COLO829 (cell line): ENCODE measurements at regions not wholly inside any gene's neighbourhood (a gene's known extent, or its start where the extent isn't known, plus 50 kb on each side); places are given as distances from the start of the nearest gene placed in this dataset.

ENCODE experiments used
- DNase-seq: peaks from one replicate; pipeline ENCODE4 v3.0.0; 2012; ENCODE audit warnings: low spot score

- no peak for DNase-seq
Measured at GRCh38 chr4:155552180-155552579, 114.5 kb upstream of the GUCY1A1 start.

GRCh38 chr4:155548173-155548572 is 118.5 kb upstream of the GUCY1A1 start:
- no peak for DNase-seq

- DNase-seq: no peak
Measured at GRCh38 chr4:155546451-155546850, 120.2 kb upstream of the GUCY1A1 start.

DNA sequence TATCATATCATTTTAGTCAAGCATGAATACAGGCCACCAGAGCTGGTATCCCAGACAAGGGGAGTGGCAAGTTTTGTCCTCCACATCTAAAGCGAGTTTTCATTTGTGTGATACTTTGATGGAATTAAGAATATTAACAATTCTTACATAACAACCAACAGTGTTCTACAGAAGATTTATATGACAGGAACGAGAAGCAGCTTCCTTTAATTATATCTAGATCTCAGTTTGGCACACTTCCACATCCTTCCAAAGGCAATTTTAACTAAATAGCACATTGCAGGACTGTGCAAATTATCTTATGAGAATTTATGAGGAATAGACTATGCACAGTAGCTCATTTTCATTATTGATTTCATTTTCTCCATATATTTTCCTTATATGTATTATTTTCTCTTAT is 121.2 kb upstream of the GUCY1A1 start:
- no peak for DNase-seq

DNA sequence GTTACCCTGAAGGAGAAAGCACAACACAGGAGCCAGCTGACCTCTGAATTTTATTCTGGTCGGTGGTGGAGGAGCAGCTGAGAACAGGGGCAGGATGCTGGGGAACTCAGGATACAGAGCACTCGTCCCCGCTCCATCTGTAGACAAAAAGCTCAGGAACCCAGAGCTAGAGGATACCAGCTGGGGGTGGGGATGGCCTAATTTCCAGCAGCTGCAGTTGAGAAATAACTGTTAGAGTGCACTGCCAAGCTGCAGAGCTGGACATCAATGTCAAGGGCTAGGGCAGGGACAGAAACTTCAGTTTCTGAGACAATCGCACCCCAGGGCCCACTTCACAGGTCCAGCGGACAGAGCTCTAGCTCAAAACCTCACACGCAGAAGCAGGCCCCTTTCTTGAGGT is 122.1 kb upstream of the GUCY1A1 start:
- no peak for DNase-seq

GRCh38 chr4:155543126-155543765 is 123.4 kb upstream of the GUCY1A1 start:
- peak; percentile 88 for DNase-seq

DNA sequence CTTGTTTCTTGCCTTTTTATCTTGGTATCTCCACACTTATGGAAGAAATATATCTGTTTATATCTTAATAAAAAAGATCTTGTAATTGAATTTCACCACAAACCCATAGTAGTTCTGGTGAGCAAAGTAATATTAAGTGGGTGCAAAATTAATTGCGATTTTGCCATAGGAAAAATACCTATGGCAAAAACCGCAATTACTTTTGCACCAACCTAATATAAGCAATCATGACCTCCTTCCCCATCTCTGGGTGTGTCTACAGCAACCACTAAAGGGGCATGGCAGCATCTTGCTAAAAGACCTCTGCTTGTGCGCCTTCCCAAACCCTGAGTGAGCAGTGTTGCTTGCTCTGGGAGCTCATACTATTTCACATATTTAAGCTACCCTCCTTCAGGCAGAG is 124.2 kb upstream of the GUCY1A1 start:
- no peak for DNase-seq

GRCh38 chr4:155541716-155542115 is 124.9 kb upstream of the GUCY1A1 start:
- no peak for DNase-seq

DNA sequence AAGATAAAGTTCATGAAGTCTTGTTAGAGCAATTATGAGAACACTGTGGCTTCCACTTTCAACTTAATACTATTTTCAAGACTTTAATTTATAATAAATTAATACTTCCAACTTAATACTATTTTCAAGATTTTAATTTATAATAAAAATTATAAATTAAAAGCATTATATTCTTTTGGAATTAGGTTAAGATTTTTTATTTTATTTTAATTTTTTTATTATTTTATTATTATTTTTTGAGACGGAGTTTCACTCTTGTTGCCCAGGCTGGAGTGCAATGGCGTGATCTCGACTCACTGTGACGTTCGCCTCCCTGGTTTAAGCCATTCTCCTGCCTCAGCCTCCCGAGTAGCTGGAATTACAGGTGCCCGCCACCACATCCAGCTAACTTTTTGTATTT is 126.0 kb upstream of the GUCY1A1 start:
- DNase-seq: no peak

DNA sequence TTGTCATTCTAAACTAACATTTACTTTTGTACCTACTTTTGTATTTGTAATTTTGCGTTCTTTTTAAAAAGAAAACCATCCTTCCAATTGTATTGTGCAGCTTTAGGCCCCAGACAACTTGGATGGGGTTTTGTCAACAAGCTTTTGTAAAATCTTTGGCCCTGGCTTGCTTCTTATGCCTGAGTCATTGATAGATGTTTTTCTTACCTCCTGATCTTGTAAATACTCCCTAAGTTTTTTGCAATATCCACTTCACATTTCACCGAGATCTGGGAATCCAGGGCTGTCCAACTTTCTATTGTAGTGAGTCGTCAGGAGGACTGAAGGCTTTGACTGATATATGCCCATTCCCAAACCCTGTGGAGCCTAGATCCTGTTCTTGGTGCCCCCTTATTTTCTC is 126.9 kb upstream of the GUCY1A1 start:
- no peak for DNase-seq

DNA sequence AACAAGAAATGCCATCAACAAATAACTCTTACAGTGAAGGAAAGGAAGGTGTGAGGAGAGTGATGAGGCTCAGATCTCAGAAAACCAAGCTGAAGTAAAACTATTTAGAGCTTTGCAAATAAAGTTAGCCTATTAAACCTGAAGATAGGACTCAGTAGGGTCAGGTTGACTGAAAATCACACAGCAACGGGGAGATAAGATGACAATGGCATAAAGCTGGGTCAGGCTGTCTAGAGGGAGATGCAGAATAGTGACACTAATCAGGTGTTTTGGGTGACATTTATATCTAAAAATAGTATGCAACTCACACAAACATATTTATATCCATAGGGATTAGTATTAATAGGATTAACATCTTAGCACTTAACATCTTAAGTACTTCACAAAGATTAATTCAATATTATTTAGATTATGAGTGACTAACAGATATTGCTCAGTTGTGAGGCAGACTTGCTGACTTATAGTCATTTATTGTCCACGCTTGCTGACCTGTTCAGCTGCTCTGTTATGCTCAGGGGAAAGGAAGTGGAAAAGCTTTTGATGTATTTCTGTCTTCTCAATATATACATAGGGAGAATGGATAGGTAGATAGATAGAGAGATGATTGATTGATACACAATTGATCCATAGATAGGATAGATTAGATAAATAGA is 130.7 kb upstream of the GUCY1A1 start:
- no peak for DNase-seq

DNA sequence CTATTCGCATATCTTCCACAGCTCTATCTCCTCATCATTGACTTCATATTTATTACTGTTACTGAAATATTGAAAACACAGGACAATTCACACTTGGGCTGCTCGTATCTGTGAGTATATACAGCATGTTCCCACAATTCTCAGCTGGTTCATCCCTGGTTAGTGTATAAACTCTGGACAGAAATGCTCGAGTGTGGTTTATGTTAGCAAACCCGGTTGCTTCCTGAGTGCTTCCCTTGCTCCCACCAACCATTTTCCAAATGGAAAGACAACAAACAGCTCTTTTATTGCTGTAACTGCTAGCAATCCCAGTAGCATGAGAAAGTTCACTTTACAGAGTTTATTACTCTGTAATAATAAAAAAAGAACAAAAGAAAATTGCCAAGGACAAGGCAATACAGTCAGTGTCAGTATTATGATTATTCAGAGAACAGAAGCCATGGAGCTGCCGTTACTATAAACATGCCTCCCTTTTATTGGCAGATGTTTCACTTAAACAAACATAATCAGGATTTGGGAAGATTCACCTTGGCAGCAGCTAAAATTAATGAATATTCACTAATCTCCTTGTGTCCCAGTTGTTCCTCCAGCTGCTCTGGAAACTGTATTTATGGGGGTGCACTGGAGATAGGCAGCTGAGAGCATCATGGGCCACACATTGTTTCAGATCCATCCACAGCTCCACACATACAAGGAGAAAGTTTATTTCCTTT is 134.1 kb upstream of the GUCY1A1 start:
- no peak for DNase-seq

- no peak for DNase-seq
Measured at GRCh38 chr4:155530857-155531256, 135.8 kb upstream of the GUCY1A1 start.

DNA sequence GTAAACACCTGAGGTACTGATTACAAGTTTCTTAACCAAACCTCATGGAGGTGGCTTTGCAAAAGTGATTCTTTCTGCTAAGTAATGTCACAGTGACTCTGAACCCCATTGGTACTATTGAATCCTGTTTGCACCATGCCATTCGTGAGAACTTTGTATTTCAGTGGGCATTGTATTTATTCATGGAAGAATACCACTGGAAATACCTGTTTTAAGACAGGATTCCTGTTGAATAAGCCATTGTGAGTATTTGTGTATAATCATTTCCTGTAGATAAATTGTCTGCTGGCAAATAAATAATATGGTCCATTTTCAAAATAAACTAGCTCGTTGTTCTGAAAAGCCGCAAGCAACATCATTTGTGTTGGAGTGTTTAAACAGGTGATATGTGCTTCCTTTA is 136.4 kb upstream of the GUCY1A1 start:
- DNase-seq: no peak

DNA sequence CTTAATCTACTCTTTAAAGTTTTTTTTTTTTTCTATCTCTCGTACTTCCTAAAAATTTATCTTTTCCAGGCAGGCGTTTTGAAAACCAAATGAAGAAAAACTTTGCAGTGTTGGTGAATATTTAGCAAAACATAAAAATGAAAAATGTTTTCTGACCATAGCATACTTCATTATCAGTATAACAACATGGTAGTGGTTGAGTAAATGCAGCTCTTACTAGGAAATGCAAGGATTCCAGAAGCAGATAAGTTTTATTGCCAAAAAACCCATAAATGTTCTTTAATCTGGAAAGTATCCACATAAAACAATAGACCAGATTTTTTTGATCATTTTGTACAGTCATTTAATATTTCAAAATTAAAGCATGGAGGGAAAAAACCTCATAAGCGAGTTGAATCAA is 136.9 kb upstream of the GUCY1A1 start:
- no peak for DNase-seq

- DNase-seq: no peak
Measured at GRCh38 chr4:155529272-155529671, 137.4 kb upstream of the GUCY1A1 start.

GRCh38 chr4:155526452-155527169 is 140.0 kb upstream of the GUCY1A1 start:
- no peak for DNase-seq

DNA sequence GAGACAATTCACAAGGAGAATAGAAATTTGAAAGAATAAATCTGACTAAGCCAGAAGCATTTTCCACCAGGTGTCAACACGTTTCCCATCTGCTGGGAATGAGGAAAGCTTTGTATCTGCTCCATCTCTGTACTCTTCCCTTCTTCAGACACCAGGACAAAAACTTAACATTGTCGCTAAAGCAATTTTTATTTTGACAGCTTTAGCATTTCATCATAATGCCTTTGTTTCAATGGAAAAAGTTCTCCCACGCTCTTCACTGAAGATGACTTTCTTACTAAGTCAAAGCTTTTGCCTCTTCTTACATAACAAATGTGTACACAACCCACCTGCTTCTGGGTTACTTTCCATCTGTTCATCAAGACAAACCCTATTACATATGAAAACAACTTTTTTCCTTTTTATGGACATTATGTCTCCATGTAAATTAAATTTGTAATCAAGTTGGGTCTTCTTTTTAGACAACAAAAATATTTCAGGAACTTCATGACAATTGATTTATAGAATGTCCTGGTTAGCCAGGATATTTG is 141.7 kb upstream of the GUCY1A1 start:
- DNase-seq: no peak

DNA sequence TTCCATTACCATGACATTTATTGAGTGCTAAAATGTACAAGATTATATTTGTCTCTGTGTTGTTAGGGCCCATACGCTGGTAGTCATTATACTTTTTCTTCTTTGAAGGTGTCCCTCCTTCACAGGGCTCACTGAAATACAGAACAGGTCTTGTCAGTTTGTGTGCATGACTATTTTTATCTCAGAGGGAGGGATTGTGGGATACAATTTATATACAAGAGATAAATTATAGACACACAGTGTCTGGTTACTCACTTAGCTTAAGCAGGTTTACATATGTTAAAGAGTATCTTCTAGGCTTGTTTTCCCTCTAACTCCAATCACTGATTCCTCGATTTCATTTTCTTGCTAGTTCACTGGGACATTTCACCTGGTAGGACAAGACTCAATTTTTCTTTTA is 143.3 kb upstream of the GUCY1A1 start:
- no peak for DNase-seq

DNA sequence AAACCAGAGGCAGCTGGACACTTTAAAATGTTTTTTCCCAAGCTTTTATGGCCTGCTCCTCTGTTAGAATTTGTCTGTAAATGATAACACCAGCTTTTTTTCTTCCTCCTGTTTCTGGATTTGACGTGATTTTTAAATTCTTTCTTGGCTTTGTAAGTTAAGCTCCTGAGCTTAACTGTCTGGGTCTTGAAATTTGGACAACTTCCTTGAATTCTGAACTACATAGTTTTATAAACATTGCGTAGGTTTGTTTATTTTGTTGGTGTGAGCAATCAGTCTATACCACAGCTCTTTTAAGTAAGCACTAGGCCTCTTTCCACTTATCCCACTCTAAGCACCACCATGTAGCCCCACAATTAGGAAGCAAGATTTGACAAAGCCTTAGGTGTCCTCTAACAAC is 144.4 kb upstream of the GUCY1A1 start:
- no peak for DNase-seq

DNA sequence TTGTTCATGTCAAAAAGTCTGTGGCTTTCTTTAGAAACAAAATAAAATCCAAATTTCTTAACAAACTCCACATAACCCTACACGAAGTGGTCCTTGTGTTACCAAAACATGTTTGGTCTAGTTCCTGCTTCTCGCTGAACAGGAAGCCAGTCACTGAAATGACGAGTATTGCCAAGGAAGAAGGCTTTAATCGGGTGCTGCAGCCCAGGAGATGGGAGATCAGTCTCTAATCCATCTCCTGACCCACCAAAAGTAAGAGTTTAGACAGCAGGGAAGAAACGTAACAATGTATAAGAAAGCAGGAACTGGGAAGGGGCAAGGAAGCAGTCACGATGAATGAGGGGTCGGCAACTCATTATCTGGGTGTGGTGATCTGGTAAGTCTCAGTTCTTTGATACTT is 144.6 kb upstream of the MAP9 start:
- no peak for DNase-seq

DNA sequence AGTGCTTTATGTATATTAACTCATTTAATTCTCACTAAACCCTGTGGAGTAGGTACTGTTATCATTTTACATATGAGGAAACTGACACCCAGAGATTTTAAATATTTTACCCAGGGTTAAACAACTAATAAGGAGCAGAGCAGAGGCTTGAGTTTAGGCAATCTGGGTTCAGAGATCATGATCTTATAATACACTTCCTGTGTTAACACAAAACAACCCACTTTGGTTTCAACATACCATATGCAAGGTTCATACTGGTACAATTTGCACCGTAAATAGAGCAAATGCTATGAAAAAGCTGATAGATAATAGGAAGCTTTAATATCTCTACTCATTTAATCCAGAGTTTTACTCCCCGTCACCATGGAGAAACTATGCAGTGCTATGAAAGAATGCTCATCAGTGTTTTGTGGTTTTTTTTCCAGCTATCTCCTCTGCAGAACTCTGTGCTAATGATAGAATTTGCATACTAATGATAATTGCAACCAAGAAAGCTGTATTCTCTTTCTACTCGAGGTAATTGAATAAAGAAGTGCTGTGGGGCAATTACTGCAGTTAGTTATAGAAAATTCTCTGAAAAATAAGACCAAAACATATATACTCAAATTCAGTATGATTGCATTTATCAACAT is 138.8 kb upstream of the MAP9 start:
- DNase-seq: no peak
